Keratinocyte (primary cell): ENCODE measurements at regions not wholly inside any gene's neighbourhood (a gene's known extent, or its start where the extent isn't known, plus 50 kb on each side); places are given as distances from the start of the nearest gene placed in this dataset.
"Not testable (repeated sequence)": the region's sequence is repeated elsewhere in the genome, so short reads cannot be mapped to it uniquely, and the experiment has no call there.

ENCODE experiments used
- DNase-seq: peaks from one replicate; pipeline ENCODE4 v3.0.0-alpha.2; 2011; ENCODE audit warnings: low read depth, missing footprints, low spot score
- FAIRE-seq: peaks from 2 replicates; lab custom pipeline; 2011; peaks lifted over from hg19 to GRCh38; lab: Jason Lieb, UNC
- H2AFZ ChIP-seq: 2 replicates; pipeline ENCODE4 v1.6.0; 2012; ENCODE audit warnings: low read length, control low read depth, inconsistent platforms; ENCODE audit not compliant: control insufficient read depth
- H3K27ac ChIP-seq: 2 replicates; pipeline ENCODE4 v1.5.1; 2011; ENCODE audit warnings: low read length; ENCODE audit not compliant: control insufficient read depth, insufficient read depth
- H3K27me3 ChIP-seq: 3 replicates; pipeline ENCODE4 v1.6.0; 2011; ENCODE audit warnings: low read length; ENCODE audit not compliant: control insufficient read depth, insufficient read depth; ENCODE audit errors: extremely low read depth
- H3K36me3 ChIP-seq, 2 experiments: 2 replicates in 1 of 2; 3 replicates in 1 of 2; pipeline ENCODE4 v1.5.1; 2011; ENCODE audit warnings: low read length in 2 of 2, mild to moderate bottlenecking in 1 of 2; ENCODE audit not compliant: control insufficient read depth in 2 of 2, insufficient read depth in 2 of 2; ENCODE audit errors: extremely low read depth in 1 of 2
- H3K4me1 ChIP-seq: 3 replicates; pipeline ENCODE4 v1.5.1; 2011; ENCODE audit warnings: low read length; ENCODE audit not compliant: control insufficient read depth, insufficient read depth; ENCODE audit errors: extremely low read depth
- H3K4me2 ChIP-seq: 3 replicates; pipeline ENCODE4 v1.6.0; 2011; ENCODE audit warnings: low read depth, low read length; ENCODE audit not compliant: control insufficient read depth, insufficient read depth; ENCODE audit errors: extremely low read depth
- H3K4me3 ChIP-seq, 3 experiments: fragments of 200-600 bp in 1 of 3; sonication (generic) in 1 of 3; 2 replicates in 2 of 3; 3 replicates in 1 of 3; pipeline ENCODE4 v1.5.1; 2011 to 2016; ENCODE audit warnings: low read length in 3 of 3, mild to moderate bottlenecking in 3 of 3, control low read depth in 2 of 3, inconsistent platforms in 1 of 3, low read depth in 1 of 3, mixed read lengths in 1 of 3, mixed run types in 1 of 3, moderate library complexity in 1 of 3; ENCODE audit not compliant: control insufficient read depth in 2 of 3, insufficient read depth in 2 of 3; ENCODE audit errors: extremely low read depth in 1 of 3
- H3K79me2 ChIP-seq: 2 replicates; pipeline ENCODE4 v1.6.0; 2012; ENCODE audit warnings: low read length; ENCODE audit not compliant: control insufficient read depth, insufficient read depth
- H3K9ac ChIP-seq: 3 replicates; pipeline ENCODE4 v1.6.0; 2011; ENCODE audit warnings: low read length; ENCODE audit not compliant: control insufficient read depth, insufficient read depth; ENCODE audit errors: extremely low read depth
- H3K9me1 ChIP-seq: 3 replicates; pipeline ENCODE4 v1.6.0; 2011; ENCODE audit warnings: low read length; ENCODE audit not compliant: control insufficient read depth, insufficient read depth; ENCODE audit errors: extremely low read depth
- H3K9me3 ChIP-seq: 2 replicates; pipeline ENCODE4 v1.5.1; 2012; ENCODE audit warnings: low read depth, low read length; ENCODE audit not compliant: control insufficient read depth
- H4K20me1 ChIP-seq: 3 replicates; pipeline ENCODE4 v1.6.0; 2011; ENCODE audit warnings: low read length; ENCODE audit not compliant: control insufficient read depth, insufficient read depth; ENCODE audit errors: extremely low read depth
- EZH2 ChIP-seq: IDR thresholded peaks from one replicate; pipeline ENCODE4 v1.6.1; 2012; ENCODE audit warnings: inconsistent platforms, mild to moderate bottlenecking, low read length, moderate library complexity
- dilution Hi-C: fragments of 300-500 bp; cut with MboI; formaldehyde crosslinking; loops from one replicate; pipeline ENCODE4 v1.7.0; 2020; ENCODE audit warnings: low sequenced_read_pairs; ENCODE audit not compliant: extremely low pct_ligation_motif_present
- TF ChIP-seq, protein P1 (sequence below), 3 experiments: IDR thresholded peaks in 1 of 3; conservative IDR thresholded peaks in 1 of 3; optimal IDR thresholded peaks in 1 of 3; 2 replicates in 2 of 3; 3 replicates in 1 of 3; pipeline versions ENCODE3 to v1.5.1; 2011; ENCODE audit warnings: low read length in 3 of 3, mild to moderate bottlenecking in 3 of 3, moderate library complexity in 2 of 3, control low read depth in 1 of 3, inconsistent platforms in 1 of 3; ENCODE audit not compliant: insufficient read depth in 2 of 3; ENCODE audit errors: extremely low read depth in 1 of 3

DNA sequence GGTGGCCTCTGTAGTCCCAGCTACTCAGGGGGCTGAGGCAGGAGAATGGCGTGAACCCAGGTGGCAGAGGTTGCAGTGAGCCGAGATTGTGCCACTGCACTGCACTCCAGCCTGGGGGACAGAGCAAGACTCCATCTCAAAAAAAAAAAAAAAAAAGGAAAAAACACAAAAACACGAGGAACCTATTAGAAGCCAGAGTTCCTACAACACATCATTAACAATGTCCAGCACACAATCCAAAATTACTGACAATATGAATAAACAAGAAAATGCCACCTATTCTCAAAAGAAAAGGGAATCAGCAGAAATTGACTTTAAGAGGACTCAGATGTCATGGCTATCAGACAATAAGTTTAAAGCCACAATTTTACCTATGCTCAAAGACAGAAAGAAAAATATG lies 57.3 kb upstream of the HS3ST3A1 start:
- H3K36me3 ChIP-seq, H3K9me1 ChIP-seq, H3K9me3 ChIP-seq, dilution Hi-C loops, H3K4me2 ChIP-seq, DNase-seq, H2AFZ ChIP-seq, H3K27ac ChIP-seq, H4K20me1 ChIP-seq, H3K79me2 ChIP-seq, H3K4me1 ChIP-seq, H3K27me3 ChIP-seq, H3K9ac ChIP-seq, H3K4me3 ChIP-seq, FAIRE-seq: not testable (repeated sequence)

DNA sequence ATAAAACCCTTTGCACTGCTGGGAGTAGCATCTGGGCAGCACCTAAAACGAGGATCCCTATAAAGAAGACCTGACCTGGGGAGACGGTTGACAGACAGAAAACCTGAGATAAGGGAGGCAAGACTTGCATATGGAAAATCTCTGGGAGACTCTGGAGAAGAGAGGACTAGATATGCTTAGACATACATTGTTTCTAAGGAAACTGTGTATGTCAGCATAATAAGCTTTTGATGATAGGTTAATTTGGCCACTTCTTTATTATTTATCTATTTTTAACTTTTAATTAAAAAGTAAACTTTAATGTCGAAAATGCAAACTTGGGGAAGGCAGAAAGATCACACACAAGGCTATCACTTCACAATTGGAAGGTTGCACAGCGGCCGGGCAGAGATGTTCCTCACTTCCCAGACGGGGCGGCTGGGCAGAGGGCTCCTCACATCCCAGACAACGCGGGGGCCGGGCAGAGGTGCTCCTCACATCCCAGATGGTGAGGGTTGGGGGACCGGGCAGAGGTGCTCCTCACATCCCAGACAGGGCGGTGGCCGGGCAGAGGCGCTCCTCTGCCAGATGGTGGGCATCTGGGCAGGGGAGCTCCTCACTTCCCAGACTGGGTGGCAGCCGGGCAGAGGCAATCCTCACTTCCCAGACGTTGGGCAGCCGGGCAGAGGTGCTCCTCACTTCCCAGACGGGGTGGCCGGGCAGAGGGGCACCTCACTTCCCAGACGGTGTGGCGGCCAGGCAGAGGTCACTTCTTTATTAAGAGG lies 64.3 kb upstream of the HS3ST3A1 start:
- Histone ChIP-seq H3K9me3 (peaks cover 5% of the 10 kb centered on the region), H3K9ac (no peak overlapping the region), H3K4me3 (no peak overlapping the region), H3K4me1 (no peaks in the 10 kb centered on the region), H3K4me2 (no peak overlapping the region), H2AFZ (no peak overlapping the region), H4K20me1 (no peaks in the 10 kb centered on the region), H3K79me2 (no peaks in the 10 kb centered on the region), H3K27ac (no peak overlapping the region), H3K36me3 (no peaks in the 10 kb centered on the region), H3K9me1 (no peaks in the 10 kb centered on the region), H3K27me3 (no peaks in the 10 kb centered on the region)
- no peak for TF ChIP-seq EZH2
- TF ChIP-seq, protein P1, sequence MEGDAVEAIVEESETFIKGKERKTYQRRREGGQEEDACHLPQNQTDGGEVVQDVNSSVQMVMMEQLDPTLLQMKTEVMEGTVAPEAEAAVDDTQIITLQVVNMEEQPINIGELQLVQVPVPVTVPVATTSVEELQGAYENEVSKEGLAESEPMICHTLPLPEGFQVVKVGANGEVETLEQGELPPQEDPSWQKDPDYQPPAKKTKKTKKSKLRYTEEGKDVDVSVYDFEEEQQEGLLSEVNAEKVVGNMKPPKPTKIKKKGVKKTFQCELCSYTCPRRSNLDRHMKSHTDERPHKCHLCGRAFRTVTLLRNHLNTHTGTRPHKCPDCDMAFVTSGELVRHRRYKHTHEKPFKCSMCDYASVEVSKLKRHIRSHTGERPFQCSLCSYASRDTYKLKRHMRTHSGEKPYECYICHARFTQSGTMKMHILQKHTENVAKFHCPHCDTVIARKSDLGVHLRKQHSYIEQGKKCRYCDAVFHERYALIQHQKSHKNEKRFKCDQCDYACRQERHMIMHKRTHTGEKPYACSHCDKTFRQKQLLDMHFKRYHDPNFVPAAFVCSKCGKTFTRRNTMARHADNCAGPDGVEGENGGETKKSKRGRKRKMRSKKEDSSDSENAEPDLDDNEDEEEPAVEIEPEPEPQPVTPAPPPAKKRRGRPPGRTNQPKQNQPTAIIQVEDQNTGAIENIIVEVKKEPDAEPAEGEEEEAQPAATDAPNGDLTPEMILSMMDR (optimal IDR thresholded peaks at IDR 0.05 in 1 of 3, IDR thresholded peaks at IDR 0.05 in 1 of 3, conservative IDR thresholded peaks at IDR 0.05 in 1 of 3; ENCODE audit: extremely low read depth in 1 of 3, insufficient read depth in 2 of 3, low read length in 3 of 3) = no peak
- FAIRE-seq (no peak), DNase-seq (no peak)
- dilution Hi-C loops = no loop called here

DNA sequence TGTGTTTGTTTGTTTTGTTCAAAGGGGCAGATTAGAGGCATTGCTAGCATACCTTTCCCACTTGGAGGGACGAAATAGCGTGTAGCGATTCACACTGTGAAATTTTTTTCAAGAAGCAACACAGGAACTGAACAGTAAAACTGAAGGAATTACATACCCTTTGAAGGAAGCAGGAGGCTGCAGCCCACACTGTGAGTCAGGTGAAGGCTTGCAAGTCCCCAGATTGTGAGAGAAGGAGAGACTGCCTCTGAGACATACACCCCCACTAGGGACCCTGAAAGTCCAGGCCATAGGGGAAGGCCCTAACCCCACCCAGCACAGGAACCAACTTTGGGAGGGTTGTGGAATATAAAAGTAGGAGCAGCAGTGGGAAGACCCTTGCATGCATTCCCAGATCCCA lies 69.6 kb upstream of the HS3ST3A1 start:
- Histone ChIP-seq H3K9me1 (no peaks in the 10 kb centered on the region), H2AFZ (no peak overlapping the region), H3K4me2 (no peak overlapping the region), H4K20me1 (no peaks in the 10 kb centered on the region), H3K36me3 (no peaks in the 10 kb centered on the region), H3K27me3 (no peaks in the 10 kb centered on the region), H3K79me2 (no peaks in the 10 kb centered on the region), H3K4me1 (no peaks in the 10 kb centered on the region), H3K4me3 (no peak overlapping the region), H3K9me3 (peaks cover 5% of the 10 kb centered on the region), H3K9ac (no peak overlapping the region), H3K27ac (no peak overlapping the region)
- dilution Hi-C loops = no loop called here
- no peak for DNase-seq
- no peak for FAIRE-seq
- TF ChIP-seq, protein P1 (optimal IDR thresholded peaks at IDR 0.05 in 1 of 3, IDR thresholded peaks at IDR 0.05 in 1 of 3, conservative IDR thresholded peaks at IDR 0.05 in 1 of 3; ENCODE audit: extremely low read depth in 1 of 3, insufficient read depth in 2 of 3, low read length in 3 of 3) = no peak
- TF ChIP-seq EZH2 = no peak
